Prostate gland (tissue), 2 donors: ENCODE measurements at regions not wholly inside any gene's neighbourhood (a gene's known extent, or its start where the extent isn't known, plus 50 kb on each side); places are given as distances from the start of the nearest gene placed in this dataset.

Source experiments
- POLR2A ChIP-seq: fragments of 450-650 bp; IDR thresholded peaks from one replicate; pipeline ENCODE4 v1.6.1; 2016; ENCODE audit warnings: antibody characterized with exemption, mild to moderate bottlenecking
- TF ChIP-seq, protein P1 (sequence below), 4 experiments: fragments of 200-600 bp in 2 of 4; fragments of 450-650 bp in 2 of 4; sonication (generic) in 2 of 4; IDR thresholded peaks; 1 replicate in 3 of 4; 2 replicates in 1 of 4; pipeline ENCODE4 v1.5.1; 2016 to 2019; ENCODE audit warnings: antibody characterized with exemption in 4 of 4, mild to moderate bottlenecking in 2 of 4, moderate library complexity in 2 of 4

DNA sequence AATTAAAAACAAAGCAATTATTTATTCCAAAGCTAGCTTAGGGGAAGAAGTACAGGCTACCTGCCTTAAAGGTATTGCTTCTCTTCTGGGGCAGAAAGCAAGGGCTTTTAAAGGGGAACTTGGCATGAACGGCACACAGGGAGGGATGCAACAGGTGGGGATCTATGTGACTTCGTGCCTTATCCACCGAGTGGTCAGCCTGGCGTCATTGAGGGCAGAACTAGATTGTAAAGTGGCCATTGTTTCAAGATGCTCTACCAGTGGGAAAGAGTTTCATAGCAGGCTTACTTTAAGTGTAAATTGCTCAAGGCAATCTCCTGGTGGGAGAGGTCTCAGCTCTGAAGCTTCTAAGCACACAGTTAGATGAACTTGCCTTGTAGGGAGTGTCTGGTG, 360.4 kb downstream of the ATP23 start:
- TF ChIP-seq, protein P1, sequence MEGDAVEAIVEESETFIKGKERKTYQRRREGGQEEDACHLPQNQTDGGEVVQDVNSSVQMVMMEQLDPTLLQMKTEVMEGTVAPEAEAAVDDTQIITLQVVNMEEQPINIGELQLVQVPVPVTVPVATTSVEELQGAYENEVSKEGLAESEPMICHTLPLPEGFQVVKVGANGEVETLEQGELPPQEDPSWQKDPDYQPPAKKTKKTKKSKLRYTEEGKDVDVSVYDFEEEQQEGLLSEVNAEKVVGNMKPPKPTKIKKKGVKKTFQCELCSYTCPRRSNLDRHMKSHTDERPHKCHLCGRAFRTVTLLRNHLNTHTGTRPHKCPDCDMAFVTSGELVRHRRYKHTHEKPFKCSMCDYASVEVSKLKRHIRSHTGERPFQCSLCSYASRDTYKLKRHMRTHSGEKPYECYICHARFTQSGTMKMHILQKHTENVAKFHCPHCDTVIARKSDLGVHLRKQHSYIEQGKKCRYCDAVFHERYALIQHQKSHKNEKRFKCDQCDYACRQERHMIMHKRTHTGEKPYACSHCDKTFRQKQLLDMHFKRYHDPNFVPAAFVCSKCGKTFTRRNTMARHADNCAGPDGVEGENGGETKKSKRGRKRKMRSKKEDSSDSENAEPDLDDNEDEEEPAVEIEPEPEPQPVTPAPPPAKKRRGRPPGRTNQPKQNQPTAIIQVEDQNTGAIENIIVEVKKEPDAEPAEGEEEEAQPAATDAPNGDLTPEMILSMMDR (IDR thresholded peaks at IDR 0.05), result no peak
- TF ChIP-seq POLR2A, result no peak
